DND-41 (cell line): ENCODE measurements at regions not wholly inside any gene's neighbourhood (a gene's known extent, or its start where the extent isn't known, plus 50 kb on each side); places are given as distances from the start of the nearest gene placed in this dataset.

ENCODE experiments used
- ATAC-seq: fragments of 200-7000 bp; cut with Tn5 transposase; 3 replicates; pipeline ENCODE4 v1.9.1; 2021; ENCODE audit warnings: low read depth; ENCODE audit not compliant: insufficient read depth
- DNase-seq: peaks from one replicate; pipeline ENCODE4 v3.0.0-alpha.2; 2020
- H2AFZ ChIP-seq: 2 replicates; pipeline ENCODE4 v1.6.0; 2012; ENCODE audit warnings: low read depth, low read length
- H3K27ac ChIP-seq: 2 replicates; pipeline ENCODE4 v1.5.1; 2012; ENCODE audit warnings: low read length, inconsistent platforms
- H3K27me3 ChIP-seq: fragments of 200-600 bp; sonication (generic); 2 replicates; pipeline ENCODE4 v1.6.0; 2012; ENCODE audit warnings: low read length, mild to moderate bottlenecking, inconsistent platforms; ENCODE audit not compliant: insufficient read depth, poor library complexity
- H3K36me3 ChIP-seq: 2 replicates; pipeline ENCODE4 v1.5.1; 2012; ENCODE audit warnings: low read length, inconsistent platforms; ENCODE audit not compliant: insufficient read depth
- H3K4me1 ChIP-seq: 2 replicates; pipeline ENCODE4 v1.5.1; 2012; ENCODE audit warnings: mild to moderate bottlenecking, low read length; ENCODE audit not compliant: insufficient read depth
- H3K4me2 ChIP-seq: 2 replicates; pipeline ENCODE4 v1.6.0; 2012; ENCODE audit warnings: mild to moderate bottlenecking, moderate library complexity, low read length, inconsistent platforms; ENCODE audit not compliant: insufficient read depth
- H3K4me3 ChIP-seq, 2 experiments: fragments of 200-600 bp in 1 of 2; shearing (Covaris generic) in 1 of 2; 2 replicates each; pipeline ENCODE4 v1.5.1; 2012 to 2016; ENCODE audit warnings: inconsistent platforms in 2 of 2, low read length in 2 of 2, mild to moderate bottlenecking in 2 of 2, low read depth in 1 of 2, moderate library complexity in 1 of 2
- H3K79me2 ChIP-seq: 2 replicates; pipeline ENCODE4 v1.6.0; 2012; ENCODE audit warnings: low read length, inconsistent platforms; ENCODE audit not compliant: insufficient read depth
- H3K9ac ChIP-seq: 2 replicates; pipeline ENCODE4 v1.6.0; 2012; ENCODE audit warnings: low read depth, mild to moderate bottlenecking, inconsistent platforms, low read length, moderate library complexity
- H3K9me3 ChIP-seq: 2 replicates; pipeline ENCODE4 v1.5.1; 2012; ENCODE audit warnings: low read length, moderate library complexity, mild to moderate bottlenecking, inconsistent platforms; ENCODE audit not compliant: insufficient read depth, severe bottlenecking
- H4K20me1 ChIP-seq: 2 replicates; pipeline ENCODE4 v1.6.0; 2012; ENCODE audit warnings: low read length; ENCODE audit not compliant: insufficient read depth
- CTCF ChIP-seq: IDR thresholded peaks from 2 replicates; pipeline ENCODE4 v1.5.1; 2012; ENCODE audit warnings: borderline replicate concordance, low read length, moderate library complexity, mild to moderate bottlenecking; ENCODE audit not compliant: poor library complexity, severe bottlenecking; ENCODE audit errors: extremely low read depth
- EZH2 ChIP-seq: IDR thresholded peaks from 3 replicates; pipeline ENCODE4 v1.6.1; 2012; ENCODE audit warnings: borderline replicate concordance, low read depth, mild to moderate bottlenecking, moderate library complexity, low read length, inconsistent platforms; ENCODE audit not compliant: severe bottlenecking

- no peak overlapping the region for H2AFZ ChIP-seq
- no peak for DNase-seq
- no peak overlapping the region for H3K4me3 ChIP-seq
- no peaks in the 10 kb centered on the region for H4K20me1 ChIP-seq
- H3K27me3 ChIP-seq, result no peaks in the 10 kb centered on the region
- H3K36me3 ChIP-seq, result no peaks in the 10 kb centered on the region
- H3K9ac ChIP-seq, result no peak overlapping the region
- no peak for ATAC-seq
- no peak overlapping the region for H3K27ac ChIP-seq
- TF ChIP-seq CTCF, result no peak
- no peak for TF ChIP-seq EZH2
- no peaks in the 10 kb centered on the region for H3K9me3 ChIP-seq
- H3K4me2 ChIP-seq, result no peak overlapping the region
- no peaks in the 10 kb centered on the region for H3K4me1 ChIP-seq
- H3K79me2 ChIP-seq, result no peaks in the 10 kb centered on the region
Observed at GRCh38 chr6:63395381-63395780, 75.6 kb upstream of the LGSN start.

DNA sequence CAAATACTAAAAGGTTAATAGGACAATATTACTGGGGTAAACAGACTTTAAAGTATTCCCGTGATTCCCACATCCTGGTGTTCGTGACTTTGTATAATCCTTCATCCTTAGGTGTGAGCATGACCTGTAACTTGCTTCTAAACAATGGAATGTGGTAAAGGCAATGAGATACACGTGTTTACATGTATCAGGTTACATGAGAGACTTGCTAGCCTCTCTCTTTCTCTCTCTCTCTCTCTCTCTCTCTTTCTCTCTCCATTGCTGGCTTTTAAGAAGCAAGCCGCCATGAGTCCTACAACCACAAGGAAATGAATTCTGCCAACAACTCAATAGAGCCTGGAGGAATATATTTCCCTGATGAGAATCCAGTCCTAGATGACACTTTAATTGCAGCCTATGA lies 83.9 kb upstream of the LGSN start:
- Histone ChIP-seq H3K27me3 (no peaks in the 10 kb centered on the region), H3K4me1 (no peaks in the 10 kb centered on the region)

GRCh38 chr6:63410435-63411426 lies 90.9 kb upstream of the LGSN start:
- Histone ChIP-seq H3K4me3 (no peak overlapping the region), H3K4me2 (no peak overlapping the region), H4K20me1 (no peaks in the 10 kb centered on the region), H2AFZ (no peak overlapping the region), H3K9ac (no peak overlapping the region), H3K4me1 (no peaks in the 10 kb centered on the region), H3K27ac (no peak overlapping the region), H3K27me3 (no peaks in the 10 kb centered on the region), H3K9me3 (no peaks in the 10 kb centered on the region), H3K36me3 (no peaks in the 10 kb centered on the region), H3K79me2 (no peaks in the 10 kb centered on the region)
- DNase-seq (no peak), ATAC-seq (no peak)
- TF ChIP-seq CTCF, result no peak
- no peak for TF ChIP-seq EZH2

More for the DNA sequence above, 83.9 kb upstream of the LGSN start:
- DNase-seq (no peak), ATAC-seq (no peak)
- no peak overlapping the region for H3K4me3 ChIP-seq
- H3K9me3 ChIP-seq, result no peaks in the 10 kb centered on the region
- no peaks in the 10 kb centered on the region for H3K79me2 ChIP-seq
- H3K36me3 ChIP-seq, result no peaks in the 10 kb centered on the region
- H3K9ac ChIP-seq, result no peak overlapping the region
- no peak overlapping the region for H2AFZ ChIP-seq
- TF ChIP-seq CTCF (no peak), EZH2 (no peak)
- no peaks in the 10 kb centered on the region for H4K20me1 ChIP-seq
- no peak overlapping the region for H3K27ac ChIP-seq
- H3K4me2 ChIP-seq, result no peak overlapping the region
